HCT116 (cell line): ENCODE measurements at regions not wholly inside any gene's neighbourhood (a gene's known extent, or its start where the extent isn't known, plus 50 kb on each side); places are given as distances from the start of the nearest gene placed in this dataset.

Experiments used
- ATAC-seq: fragments of 200-7000 bp; cut with Tn5 transposase; 2 replicates; pipeline ENCODE4 v1.9.1; 2020; ENCODE audit warnings: mild to moderate bottlenecking, moderate library complexity
- BruUV-seq: library from RNA; stranded (reverse); fragments of 400-500 nt; replicated peaks from 2 replicates; lab custom pipeline; 2021; lab: Mats Ljungman, UMichigan
- CTCF ChIA-PET: fragments of 300-600 bp; sonication (Branson Sonifier 250); formaldehyde crosslinking; loops from one replicate; lab custom pipeline; 2021; ENCODE audit warnings: antibody characterized with exemption; lab: Charles Lee
- POLR2A ChIA-PET: fragments of 300-600, 350-600 bp; sonication (Branson Sonifier 250); formaldehyde crosslinking; loops from one replicate; lab custom pipeline; 2021; ENCODE audit warnings: antibody characterized with exemption; lab: Charles Lee
- RAD21 ChIA-PET, 2 experiments: fragments of 300-600 bp; sonication (Branson Sonifier 250); formaldehyde crosslinking; loops; one replicate each; lab custom pipeline; 2023; ENCODE audit warnings: low total read pairs in 2 of 2; ENCODE audit not compliant: uncharacterized antibody in 2 of 2, unreplicated experiment in 2 of 2, low non-redundant PET in 1 of 2; lab: Charles Lee
- DNase-seq: peaks from one replicate; pipeline ENCODE4 v3.0.0-alpha.2; 2010; ENCODE audit warnings: low read depth, low spot score
- H2AFZ ChIP-seq: fragments of 200-600 bp; shearing (Covaris generic), sonication (generic); 2 replicates; pipeline ENCODE4 v1.6.1; 2017; ENCODE audit warnings: low read depth, mixed run types, mixed read lengths, antibody characterized with exemption, low read length; ENCODE audit not compliant: poor library complexity, severe bottlenecking
- H3K27ac ChIP-seq: 2 replicates; pipeline ENCODE4 v1.5.1; 2012; ENCODE audit warnings: low read depth, low read length
- H3K27me3 ChIP-seq: fragments of 200-600 bp; sonication (generic); 2 replicates; pipeline ENCODE4 v1.6.1; 2016; ENCODE audit warnings: mixed run types, low read length, mixed read lengths; ENCODE audit not compliant: insufficient read depth
- H3K36me3 ChIP-seq, 2 experiments: fragments of 200-500 bp in 1 of 2; fragments of 200-600 bp in 1 of 2; sonication (Bioruptor generic) in 1 of 2; sonication (generic) in 1 of 2; 2 replicates each; pipeline versions ENCODE4 v1.5.1 to v1.6.1; 2014 to 2016; ENCODE audit warnings: low read length in 2 of 2, inconsistent platforms in 1 of 2, mixed read lengths in 1 of 2, mixed run types in 1 of 2; ENCODE audit not compliant: insufficient read depth in 2 of 2, control insufficient read depth in 1 of 2
- H3K4me1 ChIP-seq, 2 experiments: fragments of 200-600 bp in 1 of 2; sonication (generic) in 1 of 2; 2 replicates each; pipeline versions ENCODE4 v1.5.1 to v1.6.1; 2012 to 2017; ENCODE audit warnings: low read length in 2 of 2, inconsistent platforms in 1 of 2, mild to moderate bottlenecking in 1 of 2, mixed read lengths in 1 of 2, mixed run types in 1 of 2, moderate library complexity in 1 of 2; ENCODE audit not compliant: insufficient read depth in 2 of 2, control insufficient read depth in 1 of 2
- H3K4me2 ChIP-seq: fragments of 200-600 bp; sonication (generic); 2 replicates; pipeline ENCODE4 v1.6.1; 2017; ENCODE audit warnings: mixed run types, low read length, mixed read lengths
- H3K4me3 ChIP-seq, 2 experiments: fragments of 200-600 bp in 1 of 2; sonication (generic) in 1 of 2; replicated peaks in 1 of 2; 2 replicates each; pipeline ENCODE4 v1.5.1; 2011 to 2016; ENCODE audit warnings: low read length in 2 of 2, control low read depth in 1 of 2, low read depth in 1 of 2, mild to moderate bottlenecking in 1 of 2, mixed read lengths in 1 of 2, mixed run types in 1 of 2
- H3K79me2 ChIP-seq: fragments of 200-600 bp; sonication (generic); 2 replicates; pipeline ENCODE4 v1.6.1; 2017; ENCODE audit warnings: mild to moderate bottlenecking, mixed run types, low read length, moderate library complexity, mixed read lengths; ENCODE audit not compliant: insufficient read depth
- H3K9ac ChIP-seq: fragments of 200-600 bp; sonication (generic); 2 replicates; pipeline ENCODE4 v1.6.1; 2016; ENCODE audit warnings: low read length, mixed read lengths
- H3K9me2 ChIP-seq: fragments of 200-600 bp; sonication (generic), shearing (Covaris generic); 2 replicates; pipeline ENCODE4 v1.6.1; 2017; ENCODE audit warnings: mixed run types, mild to moderate bottlenecking, moderate library complexity; ENCODE audit not compliant: insufficient read depth
- H3K9me3 ChIP-seq, 2 experiments: fragments of 200-500 bp in 1 of 2; fragments of 200-600 bp in 1 of 2; sonication (Bioruptor generic) in 1 of 2; sonication (generic) in 1 of 2; 2 replicates each; pipeline ENCODE4 v1.6.1; 2014 to 2017; ENCODE audit warnings: low read length in 2 of 2, mixed read lengths in 2 of 2, inconsistent platforms in 1 of 2, low read depth in 1 of 2, mild to moderate bottlenecking in 1 of 2, mixed run types in 1 of 2, moderate library complexity in 1 of 2; ENCODE audit not compliant: control insufficient read depth in 1 of 2, insufficient read depth in 1 of 2
- H4K20me1 ChIP-seq: fragments of 200-600 bp; sonication (generic), shearing (Covaris generic); 2 replicates; pipeline ENCODE4 v1.6.1; 2017; ENCODE audit warnings: mixed run types, mild to moderate bottlenecking, moderate library complexity; ENCODE audit not compliant: insufficient read depth
- CBX3 ChIP-seq: IDR thresholded peaks from 2 replicates; pipeline ENCODE4 v1.6.1; 2012; ENCODE audit warnings: low read depth
- CTCF ChIP-seq, 3 experiments: fragments of 200-600 bp in 1 of 3; sonication (generic) in 1 of 3; IDR thresholded peaks in 2 of 3; conservative IDR thresholded peaks in 1 of 3; 2 replicates each; pipeline ENCODE4 v1.5.1; 2012 to 2017; ENCODE audit warnings: low read depth in 2 of 3, low read length in 2 of 3, antibody characterized with exemption in 1 of 3, borderline replicate concordance in 1 of 3, control low read depth in 1 of 3, mild to moderate bottlenecking in 1 of 3, mixed read lengths in 1 of 3, mixed run types in 1 of 3, moderate library complexity in 1 of 3; ENCODE audit not compliant: insufficient read depth in 1 of 3
- EGR1 ChIP-seq: IDR thresholded peaks from 2 replicates; pipeline ENCODE4 v1.6.1; 2012; ENCODE audit warnings: low read depth
- EZH2phosphoT487 ChIP-seq: fragments of 200-600 bp; IDR thresholded peaks from 2 replicates; pipeline ENCODE4 v1.6.1; 2018; ENCODE audit warnings: antibody characterized with exemption, borderline replicate concordance
- FOSL1 ChIP-seq: IDR thresholded peaks from 2 replicates; pipeline ENCODE4 v1.6.1; 2012; ENCODE audit warnings: low read depth
- POLR2A ChIP-seq: IDR thresholded peaks from 2 replicates; pipeline ENCODE4 v1.7.0; 2011; ENCODE audit warnings: borderline replicate concordance; ENCODE audit not compliant: insufficient read depth, insufficient read length; ENCODE audit errors: extremely low read depth
- RAD21 ChIP-seq: IDR thresholded peaks from 2 replicates; pipeline ENCODE4 v1.6.1; 2012; ENCODE audit warnings: low read depth, mild to moderate bottlenecking
- SIN3A ChIP-seq: IDR thresholded peaks from 2 replicates; pipeline ENCODE4 v1.6.1; 2012; ENCODE audit warnings: low read depth
- SRF ChIP-seq: IDR thresholded peaks from 2 replicates; pipeline ENCODE4 v1.6.1; 2012; ENCODE audit warnings: low read depth
- ZFX ChIP-seq: fragments of 450-650 bp; IDR thresholded peaks from 2 replicates; pipeline ENCODE4 v1.6.1; 2017
- ZNF274 ChIP-seq: fragments of 200-500 bp; sonication (Bioruptor generic); IDR thresholded peaks from 2 replicates; pipeline ENCODE4 v1.6.1; 2014; ENCODE audit warnings: mild to moderate bottlenecking, low read depth, low read length, inconsistent platforms
- intact Hi-C: fragments of 100-400 bp; cut with micrococcal nuclease; formaldehyde crosslinking; loops from 2 replicates; pipeline ENCODE4 v1.10.0; 2022
- TF ChIP-seq, protein P1 (sequence below): IDR thresholded peaks from 2 replicates; pipeline ENCODE4 v1.6.1; 2012; ENCODE audit warnings: low read depth
- TF ChIP-seq, protein P2 (sequence below): IDR thresholded peaks from 2 replicates; pipeline ENCODE4 v1.6.1; 2012
- TF ChIP-seq, protein P3 (sequence below): IDR thresholded peaks from 2 replicates; pipeline ENCODE4 v1.6.1; 2011; ENCODE audit warnings: mild to moderate bottlenecking, low read length, moderate library complexity; ENCODE audit not compliant: insufficient replicate concordance; ENCODE audit errors: extremely low read depth

DNA sequence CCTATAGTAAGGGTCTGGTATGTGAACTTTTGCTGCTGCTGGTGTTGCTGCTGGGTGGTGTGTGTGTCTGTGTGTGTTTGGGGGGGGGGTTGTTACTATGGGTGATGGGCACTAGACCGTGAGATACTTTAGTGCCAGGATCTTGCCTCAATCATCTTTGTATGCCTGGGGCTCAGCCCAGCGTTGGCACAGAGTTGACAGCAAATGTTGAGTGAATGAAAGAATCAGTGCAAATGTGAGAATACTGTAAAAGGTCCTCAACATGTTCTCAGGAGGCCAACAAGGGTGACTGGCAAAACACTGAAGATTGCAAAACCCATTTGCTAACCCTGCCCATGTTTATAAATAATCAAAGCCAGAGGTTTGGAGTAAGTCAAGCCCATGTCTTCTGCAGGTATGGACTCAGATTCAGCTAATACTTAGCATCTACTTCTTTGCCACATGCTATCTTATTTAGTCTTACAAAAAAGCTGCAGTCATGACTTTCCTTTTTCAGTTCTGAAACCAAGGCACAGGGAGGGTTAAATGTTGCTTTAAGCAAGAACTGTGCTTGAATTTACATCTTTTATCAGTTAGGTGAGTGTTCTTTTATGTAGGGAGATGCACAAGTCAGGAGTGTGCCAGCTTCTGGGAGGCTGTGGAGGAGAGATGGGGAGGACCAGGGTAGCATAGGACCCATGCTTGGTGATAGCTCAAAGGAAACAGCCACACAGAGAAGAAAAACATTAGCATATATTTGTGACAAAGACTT is 125.3 kb upstream of the SPACA1 start:
- ATAC-seq (no peak), DNase-seq (no peak)
- Histone ChIP-seq H3K9me3 (no peaks in the 10 kb centered on the region), H2AFZ (no peak overlapping the region), H3K27me3 (peaks cover 3% of the 10 kb centered on the region; the same call in 1 of the 2 replicates), H3K4me2 (no peak overlapping the region), H3K79me2 (no peaks in the 10 kb centered on the region), H3K4me3 (no peak overlapping the region), H3K27ac (no peak overlapping the region), H3K36me3 (no peaks in the 10 kb centered on the region), H4K20me1 (no peaks in the 10 kb centered on the region), H3K9ac (no peak overlapping the region), H3K9me2 (no peaks in the 10 kb centered on the region), H3K4me1 (no peaks in the 10 kb centered on the region)
- TF ChIP-seq, protein P1, sequence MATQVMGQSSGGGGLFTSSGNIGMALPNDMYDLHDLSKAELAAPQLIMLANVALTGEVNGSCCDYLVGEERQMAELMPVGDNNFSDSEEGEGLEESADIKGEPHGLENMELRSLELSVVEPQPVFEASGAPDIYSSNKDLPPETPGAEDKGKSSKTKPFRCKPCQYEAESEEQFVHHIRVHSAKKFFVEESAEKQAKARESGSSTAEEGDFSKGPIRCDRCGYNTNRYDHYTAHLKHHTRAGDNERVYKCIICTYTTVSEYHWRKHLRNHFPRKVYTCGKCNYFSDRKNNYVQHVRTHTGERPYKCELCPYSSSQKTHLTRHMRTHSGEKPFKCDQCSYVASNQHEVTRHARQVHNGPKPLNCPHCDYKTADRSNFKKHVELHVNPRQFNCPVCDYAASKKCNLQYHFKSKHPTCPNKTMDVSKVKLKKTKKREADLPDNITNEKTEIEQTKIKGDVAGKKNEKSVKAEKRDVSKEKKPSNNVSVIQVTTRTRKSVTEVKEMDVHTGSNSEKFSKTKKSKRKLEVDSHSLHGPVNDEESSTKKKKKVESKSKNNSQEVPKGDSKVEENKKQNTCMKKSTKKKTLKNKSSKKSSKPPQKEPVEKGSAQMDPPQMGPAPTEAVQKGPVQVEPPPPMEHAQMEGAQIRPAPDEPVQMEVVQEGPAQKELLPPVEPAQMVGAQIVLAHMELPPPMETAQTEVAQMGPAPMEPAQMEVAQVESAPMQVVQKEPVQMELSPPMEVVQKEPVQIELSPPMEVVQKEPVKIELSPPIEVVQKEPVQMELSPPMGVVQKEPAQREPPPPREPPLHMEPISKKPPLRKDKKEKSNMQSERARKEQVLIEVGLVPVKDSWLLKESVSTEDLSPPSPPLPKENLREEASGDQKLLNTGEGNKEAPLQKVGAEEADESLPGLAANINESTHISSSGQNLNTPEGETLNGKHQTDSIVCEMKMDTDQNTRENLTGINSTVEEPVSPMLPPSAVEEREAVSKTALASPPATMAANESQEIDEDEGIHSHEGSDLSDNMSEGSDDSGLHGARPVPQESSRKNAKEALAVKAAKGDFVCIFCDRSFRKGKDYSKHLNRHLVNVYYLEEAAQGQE: no peak
- no peak for TF ChIP-seq CTCF (IDR thresholded peaks at IDR 0.05 in 2 of 3, conservative IDR thresholded peaks at IDR 0.05 in 1 of 3; ENCODE audit: borderline replicate concordance in 1 of 3, insufficient read depth in 1 of 3, low read depth in 2 of 3, low read length in 2 of 3)
- TF ChIP-seq, protein P2, sequence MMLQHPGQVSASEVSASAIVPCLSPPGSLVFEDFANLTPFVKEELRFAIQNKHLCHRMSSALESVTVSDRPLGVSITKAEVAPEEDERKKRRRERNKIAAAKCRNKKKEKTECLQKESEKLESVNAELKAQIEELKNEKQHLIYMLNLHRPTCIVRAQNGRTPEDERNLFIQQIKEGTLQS: no peak
- TF ChIP-seq SRF: no peak
- TF ChIP-seq ZNF274: no peak
- no peak for TF ChIP-seq POLR2A
- no peak for TF ChIP-seq SIN3A
- TF ChIP-seq EGR1: no peak
- TF ChIP-seq FOSL1: no peak
- TF ChIP-seq RAD21: no peak
- no peak for TF ChIP-seq CBX3
- no peak for TF ChIP-seq ZFX
- TF ChIP-seq, protein P3, sequence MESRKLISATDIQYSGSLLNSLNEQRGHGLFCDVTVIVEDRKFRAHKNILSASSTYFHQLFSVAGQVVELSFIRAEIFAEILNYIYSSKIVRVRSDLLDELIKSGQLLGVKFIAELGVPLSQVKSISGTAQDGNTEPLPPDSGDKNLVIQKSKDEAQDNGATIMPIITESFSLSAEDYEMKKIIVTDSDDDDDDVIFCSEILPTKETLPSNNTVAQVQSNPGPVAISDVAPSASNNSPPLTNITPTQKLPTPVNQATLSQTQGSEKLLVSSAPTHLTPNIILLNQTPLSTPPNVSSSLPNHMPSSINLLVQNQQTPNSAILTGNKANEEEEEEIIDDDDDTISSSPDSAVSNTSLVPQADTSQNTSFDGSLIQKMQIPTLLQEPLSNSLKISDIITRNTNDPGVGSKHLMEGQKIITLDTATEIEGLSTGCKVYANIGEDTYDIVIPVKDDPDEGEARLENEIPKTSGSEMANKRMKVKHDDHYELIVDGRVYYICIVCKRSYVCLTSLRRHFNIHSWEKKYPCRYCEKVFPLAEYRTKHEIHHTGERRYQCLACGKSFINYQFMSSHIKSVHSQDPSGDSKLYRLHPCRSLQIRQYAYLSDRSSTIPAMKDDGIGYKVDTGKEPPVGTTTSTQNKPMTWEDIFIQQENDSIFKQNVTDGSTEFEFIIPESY: no peak
- TF ChIP-seq EZH2phosphoT487: no peak
- RAD21 ChIA-PET: no interaction called here
- no TSS peak for BruUV-seq
- CTCF ChIA-PET: no interaction called here
- intact Hi-C loops: loop anchor here (10.0 kb wide), 1 partner anchor 528 kb away; no protein-coding TSS in a partner anchor
- POLR2A ChIA-PET: no interaction called here
